ENCODE measurements at regions not wholly inside any gene's neighbourhood (a gene's known extent, or its start where the extent isn't known, plus 50 kb on each side); places are given as distances from the start of the nearest gene placed in this dataset.
A peak's percentile ranks its signal among the peaks of the same experiment; 100 is the strongest.

GRCh38 chr11:128355558-128355957 is 231.8 kb downstream of the ETS1 start:
- DNase-seq (ENCODE audit: low spot score in 2 of 2), result no peak
- no peak for ATAC-seq (replicated peaks; ENCODE audit: extremely low read depth, poor library complexity, severe bottlenecking)
- Mint-ChIP-seq H3K27me3 (no peaks in the 10 kb centered on the region), H3K9me3 (no peaks in the 10 kb centered on the region), H3K27ac (ENCODE audit: low read depth) (no peak overlapping the region), H3K4me3 (no peak overlapping the region), H3K36me3 (ENCODE audit: insufficient read depth) (no peaks in the 10 kb centered on the region), H3K4me1 (peaks cover 20% of the 10 kb centered on the region)

GRCh38 chr11:128354476-128354875 is 232.9 kb downstream of the ETS1 start:
- H3K36me3 Mint-ChIP-seq (ENCODE audit: insufficient read depth), result no peaks in the 10 kb centered on the region
- H3K9me3 Mint-ChIP-seq, result no peaks in the 10 kb centered on the region
- no peak overlapping the region for H3K27ac Mint-ChIP-seq (ENCODE audit: low read depth)
- H3K27me3 Mint-ChIP-seq, result no peaks in the 10 kb centered on the region
- no peak for ATAC-seq (replicated peaks; ENCODE audit: extremely low read depth, poor library complexity, severe bottlenecking)
- no peak overlapping the region for H3K4me3 Mint-ChIP-seq
- no peak for DNase-seq (ENCODE audit: low spot score in 2 of 2)
- H3K4me1 Mint-ChIP-seq, result peaks cover 31% of the 10 kb centered on the region

GRCh38 chr11:128351168-128351567 is 236.2 kb downstream of the ETS1 start:
- Mint-ChIP-seq H3K27ac (ENCODE audit: low read depth) (no peak overlapping the region), H3K4me1 (peaks cover 27% of the 10 kb centered on the region), H3K9me3 (no peaks in the 10 kb centered on the region), H3K36me3 (ENCODE audit: insufficient read depth) (no peaks in the 10 kb centered on the region), H3K4me3 (no peak overlapping the region), H3K27me3 (no peaks in the 10 kb centered on the region)
- DNase-seq (ENCODE audit: low spot score in 2 of 2), result no peak
- ATAC-seq (replicated peaks; ENCODE audit: extremely low read depth, poor library complexity, severe bottlenecking), result no peak

- Mint-ChIP-seq H3K4me3 (peak overlapping the region; percentile 16), H3K4me1 (peaks cover 33% of the 10 kb centered on the region), H3K27me3 (no peaks in the 10 kb centered on the region), H3K27ac (ENCODE audit: low read depth) (peak overlapping the region; percentile 36), H3K36me3 (ENCODE audit: insufficient read depth) (no peaks in the 10 kb centered on the region), H3K9me3 (no peaks in the 10 kb centered on the region)
- DNase-seq (ENCODE audit: low spot score in 2 of 2) (no peak), ATAC-seq (replicated peaks; ENCODE audit: extremely low read depth, poor library complexity, severe bottlenecking) (peak; percentile 50)
Observed at GRCh38 chr11:128349650-128350299, 237.6 kb downstream of the ETS1 start.

- no peaks in the 10 kb centered on the region for H3K27me3 Mint-ChIP-seq
- ATAC-seq (replicated peaks; ENCODE audit: extremely low read depth, poor library complexity, severe bottlenecking) (no peak), DNase-seq (ENCODE audit: low spot score in 2 of 2) (no peak)
- H3K9me3 Mint-ChIP-seq, result no peaks in the 10 kb centered on the region
- H3K4me1 Mint-ChIP-seq, result peaks cover 46% of the 10 kb centered on the region
- H3K27ac Mint-ChIP-seq (ENCODE audit: low read depth), result peak overlapping the region; percentile 45
- H3K4me3 Mint-ChIP-seq, result no peak overlapping the region
- H3K36me3 Mint-ChIP-seq (ENCODE audit: insufficient read depth), result peaks cover 2% of the 10 kb centered on the region
Observed at GRCh38 chr11:128346804-128347203, 240.6 kb downstream of the ETS1 start.

- Mint-ChIP-seq H3K4me1 (peaks cover 49% of the 10 kb centered on the region), H3K4me3 (no peak overlapping the region), H3K36me3 (ENCODE audit: insufficient read depth) (peaks cover 2% of the 10 kb centered on the region), H3K9me3 (no peaks in the 10 kb centered on the region), H3K27me3 (no peaks in the 10 kb centered on the region), H3K27ac (ENCODE audit: low read depth) (peak overlapping the region; percentile 7)
- ATAC-seq (replicated peaks; ENCODE audit: extremely low read depth, poor library complexity, severe bottlenecking) (peak; percentile 71), DNase-seq (ENCODE audit: low spot score in 2 of 2) (no peak)
Observed at GRCh38 chr11:128345316-128345715, 242.0 kb downstream of the ETS1 start.

GRCh38 chr11:128343870-128344269 is 243.5 kb downstream of the ETS1 start:
- Mint-ChIP-seq H3K36me3 (ENCODE audit: insufficient read depth) (peaks cover 2% of the 10 kb centered on the region), H3K27me3 (no peaks in the 10 kb centered on the region), H3K9me3 (no peaks in the 10 kb centered on the region), H3K4me1 (peaks cover 39% of the 10 kb centered on the region), H3K27ac (ENCODE audit: low read depth) (peak overlapping the region; percentile 16), H3K4me3 (no peak overlapping the region)
- ATAC-seq (replicated peaks; ENCODE audit: extremely low read depth, poor library complexity, severe bottlenecking) (no peak), DNase-seq (ENCODE audit: low spot score in 2 of 2) (no peak)

GRCh38 chr11:128343135-128343514 is 244.2 kb downstream of the ETS1 start:
- H3K4me1 Mint-ChIP-seq, result peaks cover 39% of the 10 kb centered on the region
- no peaks in the 10 kb centered on the region for H3K27me3 Mint-ChIP-seq
- H3K27ac Mint-ChIP-seq (ENCODE audit: low read depth), result peak overlapping the region; percentile 83
- H3K36me3 Mint-ChIP-seq (ENCODE audit: insufficient read depth), result peaks cover 2% of the 10 kb centered on the region
- no peaks in the 10 kb centered on the region for H3K9me3 Mint-ChIP-seq
- no peak for DNase-seq (ENCODE audit: low spot score in 2 of 2)
- ATAC-seq (replicated peaks; ENCODE audit: extremely low read depth, poor library complexity, severe bottlenecking), result no peak
- no peak overlapping the region for H3K4me3 Mint-ChIP-seq

GRCh38 chr11:128342511-128343134 is 244.7 kb downstream of the ETS1 start:
- no peaks in the 10 kb centered on the region for H3K9me3 Mint-ChIP-seq
- peaks cover 3% of the 10 kb centered on the region for H3K36me3 Mint-ChIP-seq (ENCODE audit: insufficient read depth)
- peaks cover 39% of the 10 kb centered on the region for H3K4me1 Mint-ChIP-seq
- H3K27me3 Mint-ChIP-seq, result no peaks in the 10 kb centered on the region
- ATAC-seq (replicated peaks; ENCODE audit: extremely low read depth, poor library complexity, severe bottlenecking) (peak; percentile 22), DNase-seq (ENCODE audit: low spot score in 2 of 2) (no peak)
- H3K4me3 Mint-ChIP-seq, result no peak overlapping the region
- peak overlapping the region; percentile 83 for H3K27ac Mint-ChIP-seq (ENCODE audit: low read depth)

GRCh38 chr11:128341280-128342248 is 245.8 kb downstream of the ETS1 start:
- H3K27me3 Mint-ChIP-seq, result no peaks in the 10 kb centered on the region
- no peaks in the 10 kb centered on the region for H3K9me3 Mint-ChIP-seq
- peak overlapping the region; percentile 83 for H3K27ac Mint-ChIP-seq (ENCODE audit: low read depth)
- peak; percentile 77 for ATAC-seq (replicated peaks; ENCODE audit: extremely low read depth, poor library complexity, severe bottlenecking)
- peak overlapping the region; percentile 19 for H3K4me3 Mint-ChIP-seq
- H3K36me3 Mint-ChIP-seq (ENCODE audit: insufficient read depth), result peaks cover 4% of the 10 kb centered on the region
- H3K4me1 Mint-ChIP-seq, result peaks cover 39% of the 10 kb centered on the region
- DNase-seq (ENCODE audit: low spot score in 2 of 2), result peak in 1 of 2 donors; percentile 36

- Mint-ChIP-seq H3K9me3 (no peaks in the 10 kb centered on the region), H3K27me3 (no peaks in the 10 kb centered on the region), H3K36me3 (ENCODE audit: insufficient read depth) (peaks cover 4% of the 10 kb centered on the region), H3K4me1 (peaks cover 40% of the 10 kb centered on the region), H3K27ac (ENCODE audit: low read depth) (no peak overlapping the region), H3K4me3 (no peak overlapping the region)
- ATAC-seq (replicated peaks; ENCODE audit: extremely low read depth, poor library complexity, severe bottlenecking) (no peak), DNase-seq (ENCODE audit: low spot score in 2 of 2) (no peak)
Observed at GRCh38 chr11:128339792-128340191, 247.6 kb downstream of the ETS1 start.

GRCh38 chr11:128338811-128339210 is 248.5 kb downstream of the ETS1 start:
- Mint-ChIP-seq H3K4me1 (peaks cover 36% of the 10 kb centered on the region), H3K9me3 (no peaks in the 10 kb centered on the region), H3K4me3 (no peak overlapping the region), H3K27me3 (no peaks in the 10 kb centered on the region), H3K36me3 (ENCODE audit: insufficient read depth) (peaks cover 2% of the 10 kb centered on the region), H3K27ac (ENCODE audit: low read depth) (no peak overlapping the region)
- DNase-seq (ENCODE audit: low spot score in 2 of 2) (no peak), ATAC-seq (replicated peaks; ENCODE audit: extremely low read depth, poor library complexity, severe bottlenecking) (no peak)
